HG03095 (cell line): ENCODE measurements at regions not wholly inside any gene's neighbourhood (a gene's known extent, or its start where the extent isn't known, plus 50 kb on each side); places are given as distances from the start of the nearest gene placed in this dataset.
"Not testable (repeated sequence)": the region's sequence is repeated elsewhere in the genome, so short reads cannot be mapped to it uniquely, and the experiment has no call there.

Experiments used
- ATAC-seq: cut with Tn5 transposase; IDR thresholded peaks from one replicate; pipeline ENCODE4 v1.9.1; 2021; ENCODE audit warnings: moderate library complexity; ENCODE audit not compliant: unreplicated experiment

DNA sequence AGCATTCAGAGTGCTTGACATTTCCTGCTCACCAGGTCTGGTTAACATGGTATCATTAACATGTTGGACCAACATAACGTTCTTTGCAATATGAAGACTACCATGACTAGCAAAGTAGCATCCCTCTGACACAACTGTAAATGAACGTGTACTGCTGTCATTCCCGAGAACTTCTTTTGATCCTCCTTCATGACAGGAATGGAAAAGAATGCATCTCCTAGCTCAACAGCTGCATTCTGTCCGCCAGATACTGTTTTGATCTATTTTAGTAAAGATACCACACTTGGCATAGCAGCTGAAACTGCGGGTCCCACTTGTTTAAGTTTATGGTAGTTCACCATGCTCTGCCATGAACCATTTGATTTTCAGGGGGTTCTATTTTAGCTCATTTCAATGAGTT is 144.2 kb upstream of the PARD3B start:
- no peak for ATAC-seq

DNA sequence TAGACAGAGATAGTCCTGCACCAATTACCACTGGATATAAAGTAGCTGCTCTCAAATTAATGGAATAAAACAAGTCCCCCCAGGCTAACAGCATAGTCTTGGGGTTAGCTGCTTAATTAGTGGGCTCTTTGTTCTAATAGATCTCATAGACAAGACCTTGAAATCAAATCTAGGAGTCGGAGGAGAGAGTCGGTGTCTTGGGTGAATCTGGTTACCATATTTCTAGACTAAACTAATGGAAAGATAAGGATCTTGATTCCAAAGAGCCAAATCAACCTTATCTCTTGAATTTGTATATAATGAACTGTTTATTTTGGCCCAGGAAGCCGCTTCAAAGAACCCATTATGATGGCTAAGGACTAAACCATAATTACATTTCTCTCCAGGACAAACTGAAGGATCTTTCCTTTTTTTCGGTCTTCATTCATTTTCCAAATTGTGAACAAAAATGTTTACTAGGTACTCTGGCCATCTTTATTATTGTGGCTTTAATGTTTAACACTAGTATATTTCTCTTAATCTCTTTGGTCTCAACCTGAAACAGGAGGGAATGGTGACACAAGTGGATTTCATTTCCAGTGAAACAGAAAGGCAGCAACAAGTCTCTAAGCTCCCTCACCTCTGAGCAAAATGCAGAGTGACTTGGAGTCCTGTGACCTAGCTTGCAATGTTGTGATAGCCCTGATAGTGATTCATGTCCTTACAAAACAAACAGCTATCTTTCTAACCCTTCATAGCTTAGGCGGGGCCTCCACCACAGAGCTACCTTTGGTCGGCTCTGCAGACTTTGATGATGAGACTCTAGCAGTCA is 137.9 kb upstream of the PARD3B start:
- ATAC-seq: no peak

DNA sequence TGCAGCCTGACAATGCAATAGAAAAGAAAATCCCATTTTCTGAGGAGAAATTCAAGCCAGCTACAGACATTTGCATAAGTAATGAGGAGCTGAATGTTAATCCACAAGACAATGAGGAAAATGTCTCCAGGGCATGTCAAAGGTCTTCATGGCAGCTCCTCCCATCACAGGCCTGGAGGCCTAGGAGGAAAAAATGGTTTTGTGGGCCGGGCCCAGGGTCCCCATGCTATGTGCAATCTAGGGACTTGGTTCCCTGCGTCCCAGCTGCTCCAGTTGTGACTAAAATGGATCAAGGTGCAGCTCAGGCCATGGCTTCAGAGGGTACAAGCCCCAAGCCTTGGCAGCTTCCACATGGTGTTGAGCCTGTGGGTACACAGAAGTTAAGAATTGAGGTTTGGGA is 132.5 kb upstream of the PARD3B start:
- not testable (repeated sequence) for ATAC-seq

DNA sequence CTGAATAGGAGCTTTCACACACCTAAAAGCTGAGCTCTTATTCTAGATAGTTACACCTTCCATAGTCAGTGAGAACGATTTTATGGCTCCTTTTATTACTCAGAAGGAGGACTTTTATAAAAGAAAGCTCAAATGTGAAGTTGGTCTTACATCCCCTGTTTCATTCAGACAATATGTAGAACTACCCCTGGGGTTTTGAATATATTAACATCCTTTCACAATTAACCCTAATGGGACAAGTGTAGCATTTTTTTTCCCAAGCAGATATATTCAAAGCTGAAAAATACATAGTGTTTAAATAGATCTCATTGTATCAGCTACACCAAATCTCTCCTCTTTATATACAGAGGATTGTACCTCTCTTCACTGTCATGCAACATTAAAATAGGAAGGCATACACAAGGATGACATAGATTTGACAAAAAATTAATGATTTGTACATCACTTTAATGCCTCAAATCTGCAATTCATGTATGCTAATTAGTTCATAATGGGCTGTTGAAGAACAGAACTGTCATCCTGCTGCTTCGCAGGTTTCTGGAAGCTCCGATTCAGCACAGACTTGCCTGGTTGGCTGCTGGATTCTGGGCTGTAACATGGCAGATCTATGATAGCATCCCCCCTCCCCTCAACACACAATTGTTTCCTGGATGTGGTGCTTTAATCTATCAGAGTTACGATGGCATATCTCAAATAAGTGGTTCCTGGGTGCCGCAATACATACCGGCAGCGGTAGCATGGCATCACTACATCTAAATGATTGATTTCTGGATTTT is 129.7 kb upstream of the PARD3B start:
- no peak for ATAC-seq

DNA sequence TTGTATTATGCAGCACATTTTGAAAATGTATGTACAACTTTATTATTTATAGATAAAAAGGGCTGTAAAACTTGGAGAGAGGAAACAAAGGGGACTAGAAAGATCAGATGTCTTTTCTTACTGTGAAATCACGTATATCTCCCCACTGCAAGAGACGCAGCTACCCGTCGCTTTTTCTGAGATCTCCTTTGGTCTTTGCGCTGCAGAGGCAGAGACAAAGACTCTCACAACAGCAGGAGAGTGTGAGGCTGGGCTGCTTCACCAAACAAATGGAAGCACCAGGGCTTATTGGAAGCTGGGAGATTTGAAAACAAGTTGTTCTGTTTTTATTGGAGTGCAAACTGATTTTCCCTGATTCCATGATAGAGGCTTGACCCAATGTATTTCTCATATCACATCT is 129.0 kb upstream of the PARD3B start:
- ATAC-seq: no peak

DNA sequence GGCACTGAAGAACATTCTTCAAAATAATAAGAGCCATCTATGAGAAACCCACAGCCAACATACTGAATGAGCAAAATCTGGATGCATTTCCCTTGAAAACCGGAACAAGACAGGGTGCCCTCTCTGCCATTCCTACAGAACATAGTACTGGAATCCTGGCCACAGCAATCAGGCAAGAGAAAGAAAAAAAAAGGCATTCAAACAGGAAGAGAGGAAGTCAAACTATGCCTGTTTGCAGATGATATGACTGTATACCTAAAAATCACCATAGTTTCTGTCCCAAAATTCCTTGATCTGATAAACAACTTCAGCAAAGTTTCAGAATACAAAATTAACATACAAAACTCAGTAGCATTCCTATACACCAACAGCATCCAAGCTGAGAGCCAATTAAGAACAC is 119.5 kb upstream of the PARD3B start:
- no peak for ATAC-seq

DNA sequence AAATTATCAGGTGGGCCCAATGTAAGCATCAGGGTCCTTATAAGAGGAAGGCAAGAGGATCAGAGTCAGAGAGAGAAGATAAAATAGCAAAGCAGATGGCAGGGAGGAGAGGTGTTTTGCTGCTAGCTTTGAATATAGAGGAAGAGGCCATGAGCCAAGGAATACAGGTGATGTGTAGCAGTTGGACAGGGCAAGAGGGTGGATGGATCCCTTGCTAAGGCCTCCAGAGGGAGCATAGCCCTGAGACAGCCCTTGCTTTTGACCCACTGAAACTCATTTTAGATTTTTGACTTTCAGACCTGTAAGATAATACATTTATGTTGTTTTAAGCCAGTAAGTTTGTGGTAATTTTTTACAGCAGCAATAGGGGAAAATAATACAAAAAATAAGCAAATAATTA is 116.6 kb upstream of the PARD3B start:
- no peak for ATAC-seq

DNA sequence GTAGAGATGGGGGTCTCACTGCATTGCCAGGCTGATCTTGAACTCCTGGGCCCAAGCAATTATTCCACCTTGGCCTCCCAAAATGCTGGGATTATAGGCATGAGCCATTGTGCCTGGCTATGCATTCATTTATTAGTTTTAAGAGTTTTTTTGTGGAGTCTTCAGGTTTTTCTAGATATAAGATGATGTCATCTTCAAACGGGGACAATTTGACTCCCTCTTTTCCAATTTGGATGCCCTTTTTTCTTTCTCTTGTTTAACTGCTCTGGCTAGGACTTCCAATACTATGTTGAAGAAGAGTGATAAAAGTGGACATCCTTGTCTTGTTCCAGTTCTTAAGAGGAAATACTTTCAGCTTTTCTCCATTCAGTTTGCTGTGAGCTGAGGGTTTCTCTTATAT is 113.7 kb upstream of the PARD3B start:
- ATAC-seq: no peak

DNA sequence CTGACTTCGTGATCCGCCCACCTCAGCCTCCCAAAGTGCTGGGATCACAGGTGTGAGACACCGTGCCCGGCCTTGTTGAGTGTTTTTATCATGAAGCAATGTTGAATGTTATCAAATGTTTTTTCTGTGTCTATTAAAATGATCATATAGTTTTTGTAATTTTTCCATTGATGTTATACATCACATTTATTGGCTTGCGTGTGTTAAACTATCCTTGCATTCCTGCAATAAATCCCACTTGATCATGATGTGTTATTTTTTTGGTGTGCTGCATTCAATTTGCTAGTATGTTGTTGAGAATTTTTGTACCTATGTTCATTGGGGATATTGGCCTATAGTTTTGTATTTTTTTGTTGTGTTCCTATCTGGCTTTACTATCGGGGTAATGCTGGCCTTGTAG is 113.1 kb upstream of the PARD3B start:
- no peak for ATAC-seq

DNA sequence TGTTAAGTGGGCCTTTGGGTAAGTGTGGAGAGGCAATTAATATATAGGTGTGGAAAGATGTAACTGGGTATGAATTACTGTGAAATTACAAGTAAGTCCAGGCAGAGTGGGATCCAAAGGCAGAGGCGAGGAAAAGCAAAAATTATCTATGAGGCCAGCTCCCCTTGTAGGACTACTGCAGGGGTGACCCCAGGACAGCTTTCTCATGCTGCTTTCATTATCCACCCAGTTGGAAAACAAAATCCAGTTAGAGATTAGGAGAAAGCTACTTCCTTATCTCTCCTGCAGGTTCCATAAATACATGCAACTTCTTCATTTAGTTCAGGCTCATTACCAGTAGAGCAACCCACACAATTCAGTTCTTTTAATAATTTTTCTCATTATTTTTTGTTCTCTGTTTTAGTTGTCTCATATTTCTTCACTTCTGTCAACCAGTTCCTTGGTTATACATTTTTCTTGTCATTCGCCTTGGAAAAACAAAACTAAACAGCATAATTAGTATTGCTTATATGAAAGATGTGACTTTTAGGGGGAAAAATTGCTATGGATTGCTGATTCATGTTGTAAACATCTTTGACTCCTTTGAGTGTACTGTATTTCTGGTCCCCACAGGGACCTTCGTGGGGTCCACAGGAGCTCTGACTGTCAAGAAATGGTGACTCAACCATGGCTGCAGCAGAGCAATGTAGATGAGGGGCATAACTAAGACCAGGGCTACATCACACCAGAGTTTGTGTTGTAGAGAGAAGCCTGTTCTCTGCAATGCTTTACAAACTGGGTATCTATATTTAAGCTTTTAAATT is 110.4 kb upstream of the PARD3B start:
- no peak for ATAC-seq

DNA sequence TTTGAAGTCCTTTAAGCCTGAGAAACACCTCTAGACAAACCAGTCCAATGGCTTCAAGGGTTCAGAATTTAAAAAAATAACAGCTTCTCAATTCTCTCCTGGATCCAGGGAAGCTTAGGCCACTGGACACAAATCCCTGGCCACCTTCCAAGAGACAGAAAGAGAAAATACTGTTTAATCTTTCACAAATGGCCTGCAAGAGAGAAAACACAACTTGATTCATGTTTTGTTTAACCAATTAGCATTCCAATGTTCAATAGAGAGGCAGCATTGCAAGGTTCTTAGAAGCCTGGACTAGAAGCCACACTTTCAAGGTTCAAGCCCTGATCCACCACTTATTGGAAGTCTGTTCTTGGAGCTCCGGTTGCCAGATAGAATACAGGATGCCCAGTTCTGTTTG is 109.0 kb upstream of the PARD3B start:
- no peak for ATAC-seq

DNA sequence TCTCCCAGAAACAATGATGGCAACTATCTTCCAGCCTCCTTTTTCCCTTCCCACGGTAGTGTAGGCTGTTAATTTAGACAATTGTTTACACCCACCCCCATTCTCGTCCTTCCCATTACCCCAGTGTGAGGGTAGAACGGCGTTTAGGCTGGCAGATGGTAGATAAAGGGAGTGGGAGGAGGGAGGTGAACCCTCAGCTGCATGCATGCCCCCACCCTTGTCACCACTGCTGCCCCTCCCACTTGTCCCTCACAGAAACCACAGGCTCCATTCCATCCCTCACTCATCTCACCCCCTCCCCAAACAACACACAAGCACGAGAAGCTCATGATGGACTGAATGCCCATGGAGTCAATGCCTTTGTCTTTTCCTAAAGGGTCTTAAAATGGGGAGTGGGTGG is 107.9 kb upstream of the PARD3B start:
- ATAC-seq: no peak

DNA sequence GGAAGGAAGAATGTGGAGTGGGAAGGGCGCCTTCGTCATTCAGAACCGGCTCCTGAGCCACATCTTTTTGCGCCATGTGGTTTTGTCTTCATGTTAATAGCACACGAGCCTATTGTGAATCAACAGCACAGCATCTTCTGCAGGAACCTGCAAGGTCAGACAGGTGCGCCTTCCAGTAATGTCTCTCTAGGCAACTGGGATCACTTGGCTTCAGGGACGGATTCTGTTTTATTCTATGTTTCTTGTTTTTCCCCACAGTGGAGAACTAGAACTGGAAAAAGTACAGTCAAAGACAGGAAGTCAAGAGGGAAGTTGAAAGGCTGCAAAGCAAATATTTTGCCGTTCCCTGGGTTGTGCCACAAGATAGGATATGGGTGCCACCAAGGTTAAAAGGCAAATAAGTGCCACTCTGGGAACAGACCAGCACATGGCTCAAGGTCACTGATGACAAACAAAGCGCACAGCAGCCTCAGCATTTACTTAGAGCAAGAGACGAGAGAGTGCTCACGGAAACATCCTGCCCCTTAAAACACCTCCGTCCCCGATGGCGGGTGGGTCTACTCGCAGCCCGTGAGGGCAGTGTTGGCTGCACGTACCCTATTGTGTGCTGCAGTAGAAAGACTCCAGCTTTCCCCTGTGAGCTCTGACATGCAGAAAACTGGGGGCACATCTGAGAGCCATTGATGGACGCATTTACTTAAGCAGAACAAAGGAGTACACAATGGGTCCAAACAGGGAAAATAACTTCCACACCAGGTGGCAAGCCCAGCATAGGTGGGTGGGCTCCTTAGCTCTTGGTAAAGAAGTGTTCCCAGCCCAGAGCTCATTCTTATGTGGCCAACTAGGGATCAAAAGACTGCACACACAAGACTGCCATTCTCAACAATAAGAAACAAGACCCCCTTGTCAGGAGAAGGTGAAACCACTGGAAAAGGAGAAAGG is 107.2 kb upstream of the PARD3B start:
- ATAC-seq: no peak

DNA sequence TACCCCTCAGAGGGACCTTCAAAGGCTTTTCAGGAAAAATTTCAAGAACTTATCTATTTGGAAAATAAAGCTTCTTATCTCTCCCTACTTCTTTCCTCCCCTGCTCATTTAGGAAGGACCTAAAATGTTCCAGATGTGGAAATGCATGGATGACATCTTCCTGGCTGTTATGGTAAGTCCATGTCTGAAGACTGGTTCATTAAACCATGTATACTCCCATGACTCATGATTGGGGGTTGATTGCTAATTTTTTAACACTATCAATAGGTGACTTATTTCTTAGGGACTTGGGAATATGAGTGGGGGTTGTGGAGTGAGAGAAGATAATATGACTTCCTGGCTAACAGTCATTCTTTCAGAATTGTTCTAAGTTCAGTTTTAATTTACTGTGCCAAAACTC is 104.0 kb upstream of the PARD3B start:
- no peak for ATAC-seq

DNA sequence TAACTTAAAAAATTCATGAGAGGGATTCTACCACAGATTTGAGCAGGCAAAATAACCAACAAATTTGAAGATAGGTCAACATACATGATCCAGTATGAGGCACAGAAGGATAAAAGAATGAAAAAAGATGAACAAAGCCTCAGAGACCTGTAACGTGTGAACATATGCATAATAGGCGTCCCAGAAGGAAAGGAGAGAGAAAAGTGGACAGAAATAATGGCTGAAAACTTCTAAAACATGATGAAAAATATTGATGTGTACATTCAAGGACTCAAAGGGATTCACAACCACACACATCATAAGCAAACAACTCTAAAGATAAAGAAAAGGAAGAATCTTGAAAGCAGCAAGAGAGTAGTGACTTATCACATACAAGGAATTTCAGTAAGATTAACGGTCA is 100.1 kb upstream of the PARD3B start:
- no peak for ATAC-seq

DNA sequence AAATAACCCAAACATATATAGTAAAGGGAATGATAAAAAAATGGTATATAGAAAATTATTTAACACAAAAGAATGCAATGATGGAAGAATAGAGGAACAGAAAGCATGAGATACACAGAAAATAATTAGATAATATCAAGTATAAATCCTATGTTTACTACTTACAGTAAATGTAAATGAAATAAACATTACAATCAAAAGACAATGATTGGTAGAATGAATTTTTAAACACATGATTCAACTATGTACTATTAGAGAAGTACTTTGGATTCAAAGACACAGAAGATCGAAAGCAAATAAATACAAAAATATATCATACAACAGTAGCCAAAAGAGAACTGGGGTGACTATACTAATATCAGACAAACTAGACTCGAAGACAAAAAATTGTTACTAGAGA is 97.6 kb upstream of the PARD3B start:
- ATAC-seq: no peak

DNA sequence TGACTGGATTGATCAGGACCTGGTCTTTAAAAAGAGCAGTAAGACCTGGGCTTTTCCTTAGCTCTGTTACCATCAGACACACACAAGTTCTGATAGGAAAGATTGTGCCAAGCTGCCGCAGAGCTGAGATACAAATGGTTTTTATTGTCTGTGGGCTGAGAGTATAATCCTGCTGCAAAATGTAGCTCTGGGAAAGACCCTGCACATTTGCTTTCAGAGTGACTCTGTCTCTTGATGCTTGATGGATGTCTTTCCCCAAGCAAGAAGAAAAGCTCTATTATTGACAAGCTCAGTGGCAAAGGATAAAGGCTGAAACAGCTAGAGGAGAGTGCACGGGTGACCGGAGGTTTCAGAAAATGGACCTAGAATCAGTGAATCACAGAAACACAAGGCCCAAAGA is 95.3 kb upstream of the PARD3B start:
- ATAC-seq: no peak

DNA sequence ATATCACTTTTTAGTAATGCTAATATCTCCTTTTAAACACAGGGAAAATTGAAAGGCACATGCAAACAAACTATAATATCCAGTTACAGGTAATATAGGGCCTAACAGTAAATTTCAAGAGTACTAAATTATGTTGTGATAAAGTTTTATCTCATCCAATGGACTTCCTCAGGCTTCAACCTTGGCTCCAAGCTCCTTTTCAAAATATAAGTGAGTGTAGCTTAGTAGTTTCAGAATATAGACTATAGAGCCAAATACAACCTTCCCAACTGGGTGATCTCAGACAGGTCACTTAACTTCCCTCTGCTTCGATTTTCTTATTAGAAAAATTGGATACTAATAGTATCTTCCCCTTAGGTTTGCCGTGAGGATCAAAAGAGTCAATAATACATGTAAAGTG is 93.5 kb upstream of the PARD3B start:
- ATAC-seq: no peak

DNA sequence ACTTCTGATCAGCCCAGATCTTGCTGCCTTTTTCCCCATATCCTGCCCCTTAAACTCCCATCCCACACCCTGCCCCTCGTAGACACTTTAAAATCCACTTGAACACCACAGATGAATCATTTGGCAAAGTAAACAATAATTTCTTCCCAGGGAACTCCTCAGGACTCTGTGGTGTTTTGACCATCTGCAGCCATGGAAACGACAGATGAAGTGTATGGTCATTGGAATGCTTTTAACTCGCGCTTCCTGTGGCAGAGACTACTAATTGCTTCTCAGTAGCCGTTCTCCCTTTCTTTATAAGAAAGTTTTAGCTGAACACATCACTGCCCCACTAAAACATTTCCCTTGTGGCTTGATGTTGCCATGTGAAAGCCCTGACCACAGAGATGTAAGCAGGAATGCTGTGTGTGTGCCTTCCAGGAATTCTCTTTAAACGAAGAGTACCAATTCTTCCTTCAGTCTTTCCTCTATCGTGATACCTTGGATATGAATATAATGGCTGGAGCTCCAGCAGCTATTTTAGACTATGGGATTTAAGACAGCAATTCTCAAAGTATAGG is 92.7 kb upstream of the PARD3B start:
- ATAC-seq: no peak

DNA sequence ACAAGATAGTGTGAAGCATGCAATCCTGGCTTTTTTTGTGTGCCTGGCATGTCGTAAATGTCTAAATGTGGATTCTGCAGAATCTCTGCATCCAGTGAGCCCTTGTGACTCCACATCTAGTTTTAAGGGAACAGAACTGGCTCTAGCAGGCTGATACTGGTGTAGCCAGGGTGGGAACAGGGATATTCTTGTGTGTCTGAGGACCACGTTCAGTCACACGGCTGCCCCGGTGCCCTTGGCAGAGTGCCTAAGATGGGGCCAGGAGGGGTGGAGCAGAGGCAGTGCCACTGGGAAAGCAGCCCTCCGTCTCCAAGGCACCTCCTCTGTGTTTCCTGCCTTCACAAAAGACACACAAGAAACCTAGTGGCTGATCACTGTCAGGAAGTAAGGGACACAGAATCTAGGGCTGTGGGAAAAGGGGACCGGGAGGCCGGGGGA is 91.5 kb upstream of the PARD3B start:
- no peak for ATAC-seq
